ENCODE measurements at regions not wholly inside any gene's neighbourhood (a gene's known extent, or its start where the extent isn't known, plus 50 kb on each side); places are given as distances from the start of the nearest gene placed in this dataset.

DNA sequence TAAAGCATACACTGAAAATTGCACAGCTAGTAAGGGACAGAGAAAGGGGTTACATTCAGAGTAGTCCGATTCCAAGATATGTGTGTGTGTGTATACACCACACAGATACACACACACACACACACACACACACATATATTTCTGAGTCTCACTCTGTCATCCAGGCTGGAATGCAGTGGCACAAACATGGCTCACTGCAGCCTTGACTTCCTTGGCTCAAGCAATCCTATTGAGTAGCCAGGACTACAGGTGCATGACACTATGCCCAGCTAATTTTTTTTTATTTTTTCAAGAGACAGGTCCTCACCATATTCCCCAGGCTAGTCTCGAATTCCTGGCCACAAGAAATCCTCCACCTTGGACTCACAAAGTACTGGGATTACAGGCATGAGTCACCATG is 68.1 kb upstream of the ITPRID2 start:
- no peak overlapping the region for H3K27ac Mint-ChIP-seq

DNA sequence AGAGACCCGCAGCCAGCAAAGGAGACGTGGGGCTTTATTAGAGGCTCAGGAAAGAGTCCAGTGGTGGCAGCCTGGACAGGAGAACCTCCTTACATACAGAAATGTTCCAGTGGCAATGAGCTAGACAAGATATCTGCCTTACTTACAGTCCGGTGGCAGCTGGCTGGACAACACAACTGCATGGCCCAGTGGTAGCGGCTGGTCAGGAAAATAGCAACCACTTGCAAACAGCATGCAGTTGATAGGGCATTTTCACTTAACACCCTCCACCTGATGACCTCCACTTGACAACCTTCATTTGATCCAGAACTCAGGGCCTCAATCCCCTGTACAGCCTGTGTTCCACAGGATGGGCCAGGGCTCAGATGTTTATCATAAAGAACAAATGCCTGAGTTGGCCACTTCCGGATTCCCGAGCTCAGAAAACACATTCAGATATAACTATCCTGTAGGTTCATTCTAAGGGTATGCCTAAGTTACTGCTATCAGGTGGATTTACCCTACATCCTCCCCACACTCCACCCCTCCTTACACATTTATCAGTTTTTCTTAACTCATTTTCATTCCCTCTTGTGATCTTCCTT is 63.3 kb upstream of the ITPRID2 start:
- Mint-ChIP-seq H3K4me3 (no peak overlapping the region), H3K27ac (no peak overlapping the region), H3K4me1 (peaks cover 10% of the 10 kb centered on the region), H3K9me3 (no peaks in the 10 kb centered on the region), H3K27me3 (ENCODE audit: low read depth, poor library complexity) (peaks cover 8% of the 10 kb centered on the region), H3K36me3 (ENCODE audit: low read depth) (no peaks in the 10 kb centered on the region)
- TF ChIP-seq, protein P1, sequence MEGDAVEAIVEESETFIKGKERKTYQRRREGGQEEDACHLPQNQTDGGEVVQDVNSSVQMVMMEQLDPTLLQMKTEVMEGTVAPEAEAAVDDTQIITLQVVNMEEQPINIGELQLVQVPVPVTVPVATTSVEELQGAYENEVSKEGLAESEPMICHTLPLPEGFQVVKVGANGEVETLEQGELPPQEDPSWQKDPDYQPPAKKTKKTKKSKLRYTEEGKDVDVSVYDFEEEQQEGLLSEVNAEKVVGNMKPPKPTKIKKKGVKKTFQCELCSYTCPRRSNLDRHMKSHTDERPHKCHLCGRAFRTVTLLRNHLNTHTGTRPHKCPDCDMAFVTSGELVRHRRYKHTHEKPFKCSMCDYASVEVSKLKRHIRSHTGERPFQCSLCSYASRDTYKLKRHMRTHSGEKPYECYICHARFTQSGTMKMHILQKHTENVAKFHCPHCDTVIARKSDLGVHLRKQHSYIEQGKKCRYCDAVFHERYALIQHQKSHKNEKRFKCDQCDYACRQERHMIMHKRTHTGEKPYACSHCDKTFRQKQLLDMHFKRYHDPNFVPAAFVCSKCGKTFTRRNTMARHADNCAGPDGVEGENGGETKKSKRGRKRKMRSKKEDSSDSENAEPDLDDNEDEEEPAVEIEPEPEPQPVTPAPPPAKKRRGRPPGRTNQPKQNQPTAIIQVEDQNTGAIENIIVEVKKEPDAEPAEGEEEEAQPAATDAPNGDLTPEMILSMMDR (IDR thresholded peaks at IDR 0.05), result no peak
- DNase-seq, result no peak

More for the DNA sequence above, 68.1 kb upstream of the ITPRID2 start:
- Mint-ChIP-seq H3K36me3 (ENCODE audit: low read depth) (no peaks in the 10 kb centered on the region), H3K27me3 (ENCODE audit: low read depth, poor library complexity) (peaks cover 3% of the 10 kb centered on the region), H3K4me3 (no peak overlapping the region), H3K4me1 (peaks cover 27% of the 10 kb centered on the region), H3K9me3 (no peaks in the 10 kb centered on the region)
- TF ChIP-seq, protein P1 (IDR thresholded peaks at IDR 0.05), result no peak
- no peak for DNase-seq

DNA sequence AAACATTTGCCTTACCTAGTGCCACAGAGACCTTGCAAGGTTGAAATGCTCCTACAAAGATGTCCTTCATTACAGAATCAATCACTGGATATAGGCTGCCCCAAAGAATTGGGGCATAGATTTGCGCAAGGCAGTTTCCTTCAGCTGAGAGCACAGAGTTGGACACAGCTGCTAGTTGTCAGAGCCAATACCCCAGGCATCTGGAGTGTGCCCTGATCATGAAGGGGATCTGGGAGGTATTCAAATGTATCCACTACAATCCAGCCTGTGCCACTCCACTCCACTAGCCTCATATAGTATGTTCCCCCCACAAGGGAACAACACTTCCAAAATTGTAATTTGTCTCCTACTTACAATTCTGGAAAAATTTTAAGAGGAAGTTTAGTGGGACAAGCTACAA is 62.3 kb upstream of the ITPRID2 start:
- Mint-ChIP-seq H3K4me1 (peaks cover 10% of the 10 kb centered on the region), H3K27me3 (ENCODE audit: low read depth, poor library complexity) (peaks cover 8% of the 10 kb centered on the region), H3K4me3 (no peak overlapping the region), H3K27ac (no peak overlapping the region), H3K36me3 (ENCODE audit: low read depth) (no peaks in the 10 kb centered on the region), H3K9me3 (peaks cover 7% of the 10 kb centered on the region)
- no peak for DNase-seq
- TF ChIP-seq, protein P1 (IDR thresholded peaks at IDR 0.05), result no peak

DNA sequence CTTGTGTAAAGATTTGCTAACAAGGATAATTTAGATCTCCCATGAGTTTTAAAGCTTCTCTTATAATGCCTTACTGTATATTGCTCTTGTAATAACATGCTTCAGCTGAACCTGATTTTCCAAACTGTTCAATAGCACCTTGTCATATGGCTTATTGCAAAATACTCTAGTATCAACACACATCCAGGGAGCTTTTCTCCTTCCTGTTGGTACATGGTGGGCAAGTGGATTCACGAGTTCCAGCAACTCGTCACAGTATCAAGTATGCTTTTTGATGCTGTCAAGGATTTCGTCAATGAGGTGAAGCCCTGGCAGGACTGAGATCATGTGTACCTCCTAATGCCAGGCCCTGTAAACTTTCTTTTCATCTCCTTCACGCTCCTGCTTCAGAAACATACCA is 59.5 kb upstream of the ITPRID2 start:
- H3K27ac Mint-ChIP-seq, result no peak overlapping the region
- peaks cover 8% of the 10 kb centered on the region for H3K27me3 Mint-ChIP-seq (ENCODE audit: low read depth, poor library complexity)
- DNase-seq, result no peak
- TF ChIP-seq, protein P1 (IDR thresholded peaks at IDR 0.05), result no peak
- H3K4me1 Mint-ChIP-seq, result no peaks in the 10 kb centered on the region
- H3K36me3 Mint-ChIP-seq (ENCODE audit: low read depth), result no peaks in the 10 kb centered on the region
- H3K9me3 Mint-ChIP-seq, result peaks cover 20% of the 10 kb centered on the region
- no peak overlapping the region for H3K4me3 Mint-ChIP-seq

DNA sequence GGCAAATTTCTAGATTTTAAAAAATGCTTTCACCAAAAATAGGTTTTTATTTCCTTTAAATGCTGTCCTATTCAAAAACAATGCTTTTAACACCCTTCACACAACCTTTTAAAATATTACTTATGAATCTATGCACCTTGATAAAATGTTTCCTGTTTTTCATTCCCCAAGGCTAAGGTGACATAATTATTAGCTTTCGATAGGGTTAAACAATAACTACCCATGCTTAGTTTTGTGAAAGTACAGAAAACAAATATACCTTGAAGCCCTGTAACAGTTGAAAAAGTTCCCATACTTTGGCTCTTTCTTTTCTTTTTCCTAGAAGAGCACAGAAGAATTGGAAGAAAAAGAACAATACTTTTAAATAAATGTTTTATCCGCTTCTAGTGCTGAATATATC is 54.9 kb upstream of the ITPRID2 start:
- peaks cover 20% of the 10 kb centered on the region for H3K9me3 Mint-ChIP-seq
- H3K27me3 Mint-ChIP-seq (ENCODE audit: low read depth, poor library complexity), result no peaks in the 10 kb centered on the region
- DNase-seq, result no peak
- no peak overlapping the region for H3K4me3 Mint-ChIP-seq
- H3K36me3 Mint-ChIP-seq (ENCODE audit: low read depth), result no peaks in the 10 kb centered on the region
- H3K27ac Mint-ChIP-seq, result no peak overlapping the region
- TF ChIP-seq, protein P1 (IDR thresholded peaks at IDR 0.05), result no peak
- peaks cover 19% of the 10 kb centered on the region for H3K4me1 Mint-ChIP-seq

DNA sequence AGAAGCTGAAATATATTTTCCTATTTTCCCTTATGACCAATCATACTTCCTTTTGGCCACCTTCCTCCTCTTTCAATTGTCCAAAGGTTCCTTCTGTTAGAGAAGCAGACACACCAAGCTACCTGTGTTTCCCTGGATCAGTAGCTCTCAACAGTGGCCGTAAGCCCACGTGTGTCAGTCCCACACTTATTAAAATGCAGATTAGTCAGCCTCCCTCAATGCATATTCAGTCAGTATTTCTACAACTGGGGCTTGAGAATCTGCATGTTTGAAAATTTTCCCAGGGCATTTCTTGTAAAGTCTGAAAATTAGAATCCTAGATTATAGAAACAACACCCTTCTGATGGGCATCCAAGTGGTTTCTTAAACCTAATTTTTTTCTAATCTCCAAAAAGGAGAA is 54.0 kb upstream of the ITPRID2 start:
- Mint-ChIP-seq H3K27me3 (ENCODE audit: low read depth, poor library complexity) (no peaks in the 10 kb centered on the region), H3K27ac (no peak overlapping the region), H3K36me3 (ENCODE audit: low read depth) (no peaks in the 10 kb centered on the region), H3K9me3 (peaks cover 20% of the 10 kb centered on the region), H3K4me3 (no peak overlapping the region), H3K4me1 (peaks cover 29% of the 10 kb centered on the region)
- TF ChIP-seq, protein P1 (IDR thresholded peaks at IDR 0.05), result no peak
- no peak for DNase-seq
